ENCODE measurements at regions not wholly inside any gene's neighbourhood (a gene's known extent, or its start where the extent isn't known, plus 50 kb on each side); places are given as distances from the start of the nearest gene placed in this dataset.
"Not testable (repeated sequence)": the region's sequence is repeated elsewhere in the genome, so short reads cannot be mapped to it uniquely, and the experiment has no call there.

GRCh38 chr14:52171932-52172331, 95.6 kb upstream of the PTGDR start:
- TF ChIP-seq, protein P1, sequence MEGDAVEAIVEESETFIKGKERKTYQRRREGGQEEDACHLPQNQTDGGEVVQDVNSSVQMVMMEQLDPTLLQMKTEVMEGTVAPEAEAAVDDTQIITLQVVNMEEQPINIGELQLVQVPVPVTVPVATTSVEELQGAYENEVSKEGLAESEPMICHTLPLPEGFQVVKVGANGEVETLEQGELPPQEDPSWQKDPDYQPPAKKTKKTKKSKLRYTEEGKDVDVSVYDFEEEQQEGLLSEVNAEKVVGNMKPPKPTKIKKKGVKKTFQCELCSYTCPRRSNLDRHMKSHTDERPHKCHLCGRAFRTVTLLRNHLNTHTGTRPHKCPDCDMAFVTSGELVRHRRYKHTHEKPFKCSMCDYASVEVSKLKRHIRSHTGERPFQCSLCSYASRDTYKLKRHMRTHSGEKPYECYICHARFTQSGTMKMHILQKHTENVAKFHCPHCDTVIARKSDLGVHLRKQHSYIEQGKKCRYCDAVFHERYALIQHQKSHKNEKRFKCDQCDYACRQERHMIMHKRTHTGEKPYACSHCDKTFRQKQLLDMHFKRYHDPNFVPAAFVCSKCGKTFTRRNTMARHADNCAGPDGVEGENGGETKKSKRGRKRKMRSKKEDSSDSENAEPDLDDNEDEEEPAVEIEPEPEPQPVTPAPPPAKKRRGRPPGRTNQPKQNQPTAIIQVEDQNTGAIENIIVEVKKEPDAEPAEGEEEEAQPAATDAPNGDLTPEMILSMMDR (IDR thresholded peaks at IDR 0.05) = not testable (repeated sequence)
- not testable (repeated sequence) for TF ChIP-seq POLR2A (IDR thresholded peaks at IDR 0.05)

Data from thyroid gland (tissue), 4 donors.